SK-N-MC (cell line): ENCODE measurements at regions not wholly inside any gene's neighbourhood (a gene's known extent, or its start where the extent isn't known, plus 50 kb on each side); places are given as distances from the start of the nearest gene placed in this dataset.
A peak's percentile ranks its signal among the peaks of the same experiment; 100 is the strongest.

Source experiments
- DNase-seq: peaks from one replicate; pipeline ENCODE4 v3.0.0-alpha.2; 2011; ENCODE audit warnings: low read depth, low spot score
- H3K27ac ChIP-seq: fragments of 200-600 bp; sonication (generic); 2 replicates; pipeline ENCODE4 v1.5.1; 2016; ENCODE audit warnings: mixed run types
- H3K36me3 ChIP-seq: fragments of 200-600 bp; sonication (generic); 2 replicates; pipeline ENCODE4 v1.6.1; 2017; ENCODE audit warnings: antibody characterized with exemption, low read length, mixed read lengths; ENCODE audit not compliant: insufficient read depth
- H3K4me3 ChIP-seq: fragments of 200-600 bp; sonication (generic); 2 replicates; pipeline ENCODE4 v1.5.1; 2016
- H3K9ac ChIP-seq: fragments of 200-600 bp; sonication (generic); 2 replicates; pipeline ENCODE4 v1.8.0; 2017; ENCODE audit warnings: mixed run types, mixed read lengths; ENCODE audit not compliant: insufficient read length
- H3K9me3 ChIP-seq: fragments of 200-600 bp; sonication (generic); 2 replicates; pipeline ENCODE4 v1.6.1; 2017; ENCODE audit warnings: low read depth, mild to moderate bottlenecking, antibody characterized with exemption, low read length, moderate library complexity, mixed read lengths
- EZH2 ChIP-seq: fragments of 200-600 bp; sonication (generic); IDR thresholded peaks from one replicate; pipeline ENCODE4 v1.6.1; 2017; ENCODE audit warnings: antibody characterized with exemption
- FOXP2 ChIP-seq: optimal IDR thresholded peaks from 2 replicates; pipeline ENCODE3; 2011; ENCODE audit warnings: mild to moderate bottlenecking, moderate library complexity; ENCODE audit not compliant: insufficient read depth; ENCODE audit errors: extremely low read length, control extremely low read depth
- POLR2AphosphoS5 ChIP-seq: IDR thresholded peaks from 2 replicates; pipeline ENCODE4 v1.6.1; 2012; ENCODE audit warnings: mild to moderate bottlenecking, low read depth, low read length, borderline replicate concordance

DNA sequence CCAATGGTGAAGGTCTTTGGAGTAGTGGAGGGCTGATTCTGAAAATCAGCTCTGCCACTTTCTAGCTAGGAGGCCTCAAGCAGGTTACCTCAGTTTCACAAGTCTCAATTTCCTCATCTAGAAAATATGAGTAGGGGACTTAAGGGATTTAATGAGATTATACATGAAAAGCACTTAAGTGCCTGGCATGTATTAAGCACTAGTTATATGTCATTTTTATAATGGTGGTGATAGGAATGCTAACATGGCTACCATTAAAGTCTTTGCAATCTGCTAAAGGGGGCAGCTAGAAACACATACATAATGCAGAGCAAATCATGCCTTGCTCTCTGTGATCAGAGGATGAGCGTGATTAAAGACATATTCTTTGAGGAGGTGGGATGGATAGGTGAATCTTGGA, 640.9 kb upstream of the ZEB2 start:
- Histone ChIP-seq H3K9ac (no peak overlapping the region), H3K9me3 (no peaks in the 10 kb centered on the region), H3K4me3 (no peak overlapping the region), H3K36me3 (no peaks in the 10 kb centered on the region), H3K27ac (no peak overlapping the region)
- TF ChIP-seq FOXP2: no peak
- TF ChIP-seq POLR2AphosphoS5: no peak
- TF ChIP-seq EZH2: no peak
- no peak for DNase-seq

DNA sequence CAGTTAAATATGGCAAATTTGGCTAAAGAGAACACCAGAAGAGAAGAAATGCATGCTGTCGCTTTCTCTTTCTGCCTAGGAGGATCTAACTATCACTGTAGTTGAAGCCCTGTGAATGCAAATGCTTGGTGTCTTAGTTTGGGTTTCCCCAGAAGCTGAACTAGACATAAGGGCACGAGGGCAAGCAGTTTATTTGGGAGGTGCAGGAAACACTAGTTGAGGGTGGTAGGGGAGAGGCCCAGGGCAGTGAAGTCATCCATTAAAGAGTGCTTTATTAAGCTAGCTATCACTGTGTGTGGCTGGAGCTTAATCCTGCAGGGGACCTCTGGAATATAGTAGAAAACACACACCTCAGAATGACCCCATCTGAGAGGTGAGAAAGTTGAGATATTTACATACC, 639.8 kb upstream of the ZEB2 start:
- no peaks in the 10 kb centered on the region for H3K9me3 ChIP-seq
- H3K9ac ChIP-seq: no peak overlapping the region
- H3K36me3 ChIP-seq: no peaks in the 10 kb centered on the region
- H3K4me3 ChIP-seq: no peak overlapping the region
- no peak overlapping the region for H3K27ac ChIP-seq
- DNase-seq: no peak
- TF ChIP-seq EZH2 (no peak), POLR2AphosphoS5 (no peak), FOXP2 (no peak)

DNA sequence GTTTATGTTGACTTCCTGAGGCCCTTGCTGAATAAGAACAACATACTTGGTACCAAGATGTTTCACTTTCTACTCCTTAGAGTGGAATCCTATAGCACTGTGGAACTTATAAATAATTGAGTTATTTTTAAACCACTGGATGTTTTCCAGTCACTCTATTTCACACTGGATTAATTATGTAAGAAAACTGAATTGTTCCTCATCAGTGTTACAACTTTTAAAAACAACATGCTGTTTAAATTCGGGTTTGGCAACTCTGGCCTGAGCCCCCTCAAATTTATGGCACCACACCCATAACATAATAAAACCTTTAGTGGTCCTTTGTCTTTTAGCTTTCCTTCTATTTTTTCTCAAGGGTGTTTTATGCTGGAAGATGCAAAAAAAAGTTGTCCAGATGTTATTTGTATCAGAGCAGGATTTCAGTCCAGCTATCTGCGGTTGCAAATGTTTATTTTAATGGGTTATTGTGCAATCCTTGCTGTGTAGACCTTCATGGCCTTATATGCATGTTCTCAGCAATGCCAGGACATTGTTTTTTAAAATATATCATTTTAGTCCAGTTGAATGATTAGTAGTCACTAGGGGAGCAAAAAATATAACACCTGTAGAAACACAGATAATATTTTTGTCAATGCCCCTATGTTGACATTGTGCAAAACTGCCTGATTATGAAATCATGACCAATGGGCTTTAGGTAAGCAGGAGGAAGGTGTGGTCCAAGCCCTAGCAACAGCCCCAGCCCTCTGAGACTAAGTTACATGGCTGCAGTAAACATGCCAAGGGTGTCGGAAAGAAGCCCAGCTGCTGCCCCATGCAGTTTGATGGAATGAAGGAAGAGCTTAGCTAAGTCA, 638.0 kb upstream of the ZEB2 start:
- no peak for TF ChIP-seq EZH2
- TF ChIP-seq POLR2AphosphoS5: no peak
- TF ChIP-seq FOXP2: no peak
- no peak for DNase-seq
- Histone ChIP-seq H3K9ac (no peak overlapping the region), H3K4me3 (no peak overlapping the region), H3K27ac (peak overlapping the region; percentile 33; the same call in 1 of the 2 replicates), H3K36me3 (no peaks in the 10 kb centered on the region), H3K9me3 (no peaks in the 10 kb centered on the region)

DNA sequence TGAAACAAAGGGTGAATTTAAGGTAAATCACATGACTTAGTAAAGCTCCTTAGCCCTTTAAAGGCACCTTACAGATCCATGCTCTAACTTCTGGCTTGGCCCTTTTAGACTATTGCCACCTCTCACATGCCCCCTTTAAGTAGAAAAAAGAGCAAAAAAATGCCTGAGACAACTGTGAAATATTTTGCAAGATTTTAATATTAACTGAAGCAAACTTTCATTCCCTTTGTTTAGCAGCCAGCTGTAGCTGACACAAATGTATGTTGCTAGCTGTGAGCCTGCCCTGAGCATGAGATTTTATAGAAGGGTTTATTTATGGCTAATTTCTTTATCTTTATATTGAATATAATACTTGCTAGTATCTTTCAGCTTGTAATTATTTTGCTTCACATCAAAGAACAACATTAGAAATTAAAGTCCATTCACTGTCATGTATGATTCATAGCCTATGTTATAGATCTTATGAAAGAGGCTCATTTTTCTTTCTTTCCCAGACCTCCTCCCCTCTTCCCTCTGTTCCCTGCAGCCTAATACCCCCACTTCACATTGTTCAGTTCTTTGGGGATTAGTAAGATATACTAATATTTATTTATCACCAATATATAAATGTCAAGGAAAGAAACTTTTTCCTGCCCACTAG, 637.2 kb upstream of the ZEB2 start:
- H3K36me3 ChIP-seq: no peaks in the 10 kb centered on the region
- H3K9me3 ChIP-seq: no peaks in the 10 kb centered on the region
- peak overlapping the region; percentile 33; the same call in 1 of the 2 replicates for H3K27ac ChIP-seq

DNA sequence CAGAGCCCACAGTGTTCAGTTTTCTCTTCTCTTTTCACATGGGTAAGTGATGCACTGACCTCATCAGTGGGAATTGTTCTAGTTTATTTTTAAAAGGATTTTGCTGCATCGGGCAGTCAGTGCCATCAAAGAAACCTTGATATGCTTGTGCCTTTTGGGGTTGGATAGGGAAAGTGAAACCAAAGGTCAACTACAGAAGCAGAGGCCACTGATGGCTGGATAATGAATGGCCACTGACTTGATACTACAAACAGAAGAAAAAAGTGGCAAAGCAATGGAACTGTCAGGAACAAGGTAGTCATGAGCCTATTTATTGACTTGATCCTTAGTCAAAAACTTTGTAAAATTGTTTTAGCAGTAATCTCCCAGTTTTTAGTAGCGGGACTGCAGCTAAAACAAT, 636.3 kb upstream of the ZEB2 start:
- Histone ChIP-seq H3K36me3 (no peaks in the 10 kb centered on the region), H3K9ac (no peak overlapping the region), H3K4me3 (no peak overlapping the region), H3K9me3 (no peaks in the 10 kb centered on the region), H3K27ac (no peak overlapping the region)
- DNase-seq: no peak
- TF ChIP-seq POLR2AphosphoS5 (no peak), FOXP2 (no peak), EZH2 (no peak)

More for the DNA sequence above, 637.2 kb upstream of the ZEB2 start:
- no peak for DNase-seq
- no peak overlapping the region for H3K9ac ChIP-seq
- H3K4me3 ChIP-seq: no peak overlapping the region
- TF ChIP-seq POLR2AphosphoS5 (no peak), FOXP2 (no peak), EZH2 (no peak)

- H3K4me3 ChIP-seq: no peak overlapping the region
- TF ChIP-seq FOXP2: no peak
- TF ChIP-seq EZH2: no peak
- no peak for TF ChIP-seq POLR2AphosphoS5
- H3K9me3 ChIP-seq: no peaks in the 10 kb centered on the region
- no peak overlapping the region for H3K9ac ChIP-seq
- H3K36me3 ChIP-seq: no peaks in the 10 kb centered on the region
- DNase-seq: no peak
- no peak overlapping the region for H3K27ac ChIP-seq
Observed at GRCh38 chr2:145155196-145155595, 635.3 kb upstream of the ZEB2 start.

GRCh38 chr2:145154731-145155130, 634.8 kb upstream of the ZEB2 start:
- DNase-seq: no peak
- no peak overlapping the region for H3K27ac ChIP-seq
- no peak overlapping the region for H3K9ac ChIP-seq
- no peak for TF ChIP-seq FOXP2
- no peak for TF ChIP-seq POLR2AphosphoS5
- no peak for TF ChIP-seq EZH2
- H3K36me3 ChIP-seq: no peaks in the 10 kb centered on the region
- H3K4me3 ChIP-seq: no peak overlapping the region
- H3K9me3 ChIP-seq: no peaks in the 10 kb centered on the region

- no peak overlapping the region for H3K9ac ChIP-seq
- no peak overlapping the region for H3K4me3 ChIP-seq
- no peak overlapping the region for H3K27ac ChIP-seq
- DNase-seq: no peak
- no peak for TF ChIP-seq EZH2
- TF ChIP-seq FOXP2: no peak
- no peak for TF ChIP-seq POLR2AphosphoS5
- H3K9me3 ChIP-seq: no peaks in the 10 kb centered on the region
- H3K36me3 ChIP-seq: no peaks in the 10 kb centered on the region
Observed at GRCh38 chr2:145146691-145147090, 626.8 kb upstream of the ZEB2 start.
